ENCODE measurements at regions not wholly inside any gene's neighbourhood (a gene's known extent, or its start where the extent isn't known, plus 50 kb on each side); places are given as distances from the start of the nearest gene placed in this dataset.
"Not testable (repeated sequence)": the region's sequence is repeated elsewhere in the genome, so short reads cannot be mapped to it uniquely, and the experiment has no call there.

- H3K79me2 ChIP-seq (ENCODE audit: low read length): no peaks in the 10 kb centered on the region
- H3K4me2 ChIP-seq (ENCODE audit: low read length): no peak overlapping the region
- no peaks in the 10 kb centered on the region for H3K9me3 ChIP-seq (ENCODE audit: low read length)
- H3K27ac ChIP-seq (ENCODE audit: low read length): no peak overlapping the region
- H2AFZ ChIP-seq (ENCODE audit: low read length): no peak overlapping the region
- H3F3A ChIP-seq (ENCODE audit: low read length, unreplicated experiment): no peaks in the 10 kb centered on the region
- ATAC-seq: no peak
- no peaks in the 10 kb centered on the region for H4K20me1 ChIP-seq (ENCODE audit: low read length)
- BruUV-seq (replicated peaks): no TSS peak
- ChIA-PET CTCF (interaction anchor here (0.6 to 1.1 kb wide), 2 partner anchors 139 to 290 kb away, joined by 6 to 8 read pairs; no protein-coding TSS in a partner anchor), POLR2A (ENCODE audit: unreplicated experiment) (no interaction called here)
- H3K9me2 ChIP-seq (replicated peaks; ENCODE audit: low read length): no peaks in the 10 kb centered on the region
- intact Hi-C loops (cut with micrococcal nuclease): no loop called here
- H3K9ac ChIP-seq (ENCODE audit: low read length): no peak overlapping the region
- no peak for TF ChIP-seq EZH2 (IDR thresholded peaks at IDR 0.05; ENCODE audit: low read length, unreplicated experiment)
- TF ChIP-seq EZH2phosphoT487 (IDR thresholded peaks at IDR 0.05; ENCODE audit: borderline replicate concordance, low read length): no peak
- no peak for TF ChIP-seq CTCF (conservative IDR thresholded peaks at IDR 0.05; ENCODE audit: low read depth, low read length)
- H3K4me1 ChIP-seq (ENCODE audit: insufficient read depth, low read length): peaks cover 13% of the 10 kb centered on the region; the same call in 1 of the 2 replicates
- no peaks in the 10 kb centered on the region; the same call in 1 of the 2 replicates for H3K36me3 ChIP-seq (ENCODE audit: low read depth, low read length)
- no peak for DNase-seq
- no peaks in the 10 kb centered on the region for H3K27me3 ChIP-seq (ENCODE audit: low read length)
- H3K4me3 ChIP-seq (ENCODE audit: low read length): no peak overlapping the region
These were observed 71.8 kb downstream of the TNFAIP3 start for GRCh38 chr6:137938770-137939379.

GRCh38 chr6:137941995-137942394, 74.9 kb downstream of the TNFAIP3 start:
- ChIA-PET CTCF (no interaction called here), POLR2A (ENCODE audit: unreplicated experiment) (no interaction called here)
- ATAC-seq (no peak), DNase-seq (no peak)
- no peaks in the 10 kb centered on the region for H3K79me2 ChIP-seq (ENCODE audit: low read length)
- H3K9me3 ChIP-seq (ENCODE audit: low read length): no peaks in the 10 kb centered on the region
- no peak overlapping the region for H3K9ac ChIP-seq (ENCODE audit: low read length)
- H3K27ac ChIP-seq (ENCODE audit: low read length): no peak overlapping the region
- H3K27me3 ChIP-seq (ENCODE audit: low read length): no peaks in the 10 kb centered on the region
- BruUV-seq (replicated peaks): no TSS peak
- H3K4me1 ChIP-seq (ENCODE audit: insufficient read depth, low read length): peaks cover 6% of the 10 kb centered on the region; the same call in 1 of the 2 replicates
- H3F3A ChIP-seq (ENCODE audit: low read length, unreplicated experiment): no peaks in the 10 kb centered on the region
- no peak overlapping the region for H2AFZ ChIP-seq (ENCODE audit: low read length)
- intact Hi-C loops (cut with micrococcal nuclease): no loop called here
- TF ChIP-seq CTCF (conservative IDR thresholded peaks at IDR 0.05; ENCODE audit: low read depth, low read length): no peak
- TF ChIP-seq EZH2phosphoT487 (IDR thresholded peaks at IDR 0.05; ENCODE audit: borderline replicate concordance, low read length): no peak
- TF ChIP-seq EZH2 (IDR thresholded peaks at IDR 0.05; ENCODE audit: low read length, unreplicated experiment): no peak
- H3K36me3 ChIP-seq (ENCODE audit: low read depth, low read length): no peaks in the 10 kb centered on the region; the same call in 1 of the 2 replicates
- no peaks in the 10 kb centered on the region for H3K9me2 ChIP-seq (replicated peaks; ENCODE audit: low read length)
- no peak overlapping the region for H3K4me2 ChIP-seq (ENCODE audit: low read length)
- H4K20me1 ChIP-seq (ENCODE audit: low read length): no peaks in the 10 kb centered on the region
- H3K4me3 ChIP-seq (ENCODE audit: low read length): no peak overlapping the region

- TF ChIP-seq CTCF (conservative IDR thresholded peaks at IDR 0.05; ENCODE audit: low read depth, low read length) (no peak), EZH2phosphoT487 (IDR thresholded peaks at IDR 0.05; ENCODE audit: borderline replicate concordance, low read length) (no peak), EZH2 (IDR thresholded peaks at IDR 0.05; ENCODE audit: low read length, unreplicated experiment) (no peak)
- CTCF ChIA-PET: no interaction called here
- POLR2A ChIA-PET (ENCODE audit: unreplicated experiment): no interaction called here
- H3K27me3 ChIP-seq (ENCODE audit: low read length): no peaks in the 10 kb centered on the region
- DNase-seq (no peak), ATAC-seq (no peak)
- no peak overlapping the region for H2AFZ ChIP-seq (ENCODE audit: low read length)
- peaks cover 6% of the 10 kb centered on the region; the same call in 1 of the 2 replicates for H3K4me1 ChIP-seq (ENCODE audit: insufficient read depth, low read length)
- no peaks in the 10 kb centered on the region for H4K20me1 ChIP-seq (ENCODE audit: low read length)
- H3K4me2 ChIP-seq (ENCODE audit: low read length): no peak overlapping the region
- H3K79me2 ChIP-seq (ENCODE audit: low read length): no peaks in the 10 kb centered on the region
- no peak overlapping the region for H3K9ac ChIP-seq (ENCODE audit: low read length)
- no peaks in the 10 kb centered on the region for H3K9me3 ChIP-seq (ENCODE audit: low read length)
- no TSS peak for BruUV-seq (replicated peaks)
- H3F3A ChIP-seq (ENCODE audit: low read length, unreplicated experiment): no peaks in the 10 kb centered on the region
- H3K9me2 ChIP-seq (replicated peaks; ENCODE audit: low read length): no peaks in the 10 kb centered on the region
- H3K27ac ChIP-seq (ENCODE audit: low read length): no peak overlapping the region
- intact Hi-C loops (cut with micrococcal nuclease): no loop called here
- H3K36me3 ChIP-seq (ENCODE audit: low read depth, low read length): no peaks in the 10 kb centered on the region; the same call in 1 of the 2 replicates
- H3K4me3 ChIP-seq (ENCODE audit: low read length): no peak overlapping the region
These were observed 75.7 kb downstream of the TNFAIP3 start for GRCh38 chr6:137942736-137943135.

- H3K9ac ChIP-seq (ENCODE audit: low read length); H3K36me3 ChIP-seq (ENCODE audit: low read depth, low read length); POLR2A ChIA-PET (ENCODE audit: unreplicated experiment); H3F3A ChIP-seq (ENCODE audit: low read length, unreplicated experiment); H3K4me2 ChIP-seq (ENCODE audit: low read length); H3K4me3 ChIP-seq (ENCODE audit: low read length); H2AFZ ChIP-seq (ENCODE audit: low read length); H3K27me3 ChIP-seq (ENCODE audit: low read length); H4K20me1 ChIP-seq (ENCODE audit: low read length); DNase-seq; H3K9me3 ChIP-seq (ENCODE audit: low read length); H3K4me1 ChIP-seq (ENCODE audit: insufficient read depth, low read length); BruUV-seq (replicated peaks); H3K79me2 ChIP-seq (ENCODE audit: low read length); H3K9me2 ChIP-seq (replicated peaks; ENCODE audit: low read length); ATAC-seq; H3K27ac ChIP-seq (ENCODE audit: low read length): not testable (repeated sequence)
- intact Hi-C loops (cut with micrococcal nuclease): loop anchor here (2.0 kb wide), 2 partner anchors 78 to 240 kb away; partner anchors contain the start of gene TNFAIP3
- CTCF ChIA-PET: interaction anchor here (0.6 kb wide), 1 partner anchor 71 kb away, joined by 4 read pairs; no protein-coding TSS in a partner anchor
These were observed 77.3 kb downstream of the TNFAIP3 start for GRCh38 chr6:137944381-137944780.
